Testis (tissue), 2 donors: ENCODE measurements at regions not wholly inside any gene's neighbourhood (a gene's known extent, or its start where the extent isn't known, plus 50 kb on each side); places are given as distances from the start of the nearest gene placed in this dataset.

Experiments used
- POLR2A ChIP-seq: fragments of 450-650 bp; IDR thresholded peaks from one replicate; pipeline ENCODE4 v1.6.1; 2017; ENCODE audit warnings: antibody characterized with exemption, mild to moderate bottlenecking, moderate library complexity
- TF ChIP-seq, protein P1 (sequence below), 3 experiments: fragments of 450-650 bp in 2 of 3; fragments of 200-600 bp in 1 of 3; sonication (generic) in 1 of 3; IDR thresholded peaks; one replicate each; pipeline ENCODE4 v1.5.1; 2016 to 2019; ENCODE audit warnings: antibody characterized with exemption in 3 of 3, mild to moderate bottlenecking in 2 of 3, moderate library complexity in 1 of 3

DNA sequence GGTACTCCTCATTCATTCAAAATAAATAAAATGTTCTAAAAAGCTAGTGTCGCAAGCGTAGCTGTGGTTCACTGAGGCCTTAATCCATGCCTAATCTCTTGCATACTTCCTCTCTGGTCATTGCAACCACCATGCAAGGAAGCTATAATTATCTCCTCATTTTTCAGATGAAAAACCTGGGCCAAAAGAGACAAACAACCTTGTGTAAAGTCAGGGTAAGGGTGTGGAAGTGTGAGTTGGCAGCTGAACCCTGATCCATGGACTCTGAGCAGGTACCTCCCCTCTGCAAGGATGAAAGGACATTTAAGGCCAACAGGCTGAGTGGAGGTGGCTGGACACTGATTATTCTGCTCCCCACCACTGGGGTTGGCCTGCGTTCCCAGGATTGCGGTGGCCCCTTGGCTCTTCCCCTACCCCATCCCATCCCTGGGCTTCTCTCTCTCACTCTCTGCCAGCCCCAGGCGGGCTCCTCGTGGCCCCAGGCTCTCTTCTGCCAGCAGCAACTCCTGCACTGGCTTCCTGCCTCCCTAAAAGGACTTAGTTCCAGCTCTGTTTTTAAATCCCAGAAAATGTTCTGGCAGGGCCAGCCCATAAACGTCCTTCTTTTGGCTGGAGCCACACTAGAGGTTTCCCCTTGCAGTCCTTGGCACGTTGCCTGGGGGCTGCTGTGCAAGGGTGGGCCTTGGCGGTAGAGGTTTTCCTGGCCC is 72.0 kb upstream of the AFF3 start:
- TF ChIP-seq, protein P1, sequence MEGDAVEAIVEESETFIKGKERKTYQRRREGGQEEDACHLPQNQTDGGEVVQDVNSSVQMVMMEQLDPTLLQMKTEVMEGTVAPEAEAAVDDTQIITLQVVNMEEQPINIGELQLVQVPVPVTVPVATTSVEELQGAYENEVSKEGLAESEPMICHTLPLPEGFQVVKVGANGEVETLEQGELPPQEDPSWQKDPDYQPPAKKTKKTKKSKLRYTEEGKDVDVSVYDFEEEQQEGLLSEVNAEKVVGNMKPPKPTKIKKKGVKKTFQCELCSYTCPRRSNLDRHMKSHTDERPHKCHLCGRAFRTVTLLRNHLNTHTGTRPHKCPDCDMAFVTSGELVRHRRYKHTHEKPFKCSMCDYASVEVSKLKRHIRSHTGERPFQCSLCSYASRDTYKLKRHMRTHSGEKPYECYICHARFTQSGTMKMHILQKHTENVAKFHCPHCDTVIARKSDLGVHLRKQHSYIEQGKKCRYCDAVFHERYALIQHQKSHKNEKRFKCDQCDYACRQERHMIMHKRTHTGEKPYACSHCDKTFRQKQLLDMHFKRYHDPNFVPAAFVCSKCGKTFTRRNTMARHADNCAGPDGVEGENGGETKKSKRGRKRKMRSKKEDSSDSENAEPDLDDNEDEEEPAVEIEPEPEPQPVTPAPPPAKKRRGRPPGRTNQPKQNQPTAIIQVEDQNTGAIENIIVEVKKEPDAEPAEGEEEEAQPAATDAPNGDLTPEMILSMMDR (IDR thresholded peaks at IDR 0.05), result no peak
- no peak for TF ChIP-seq POLR2A
